Testis (tissue), 2 donors: ENCODE measurements at regions not wholly inside any gene's neighbourhood (a gene's known extent, or its start where the extent isn't known, plus 50 kb on each side); places are given as distances from the start of the nearest gene placed in this dataset.

ENCODE experiments used
- CTCF ChIP-seq, 3 experiments: fragments of 450-650 bp in 2 of 3; fragments of 200-600 bp in 1 of 3; sonication (generic) in 1 of 3; IDR thresholded peaks; one replicate each; pipeline ENCODE4 v1.5.1; 2016 to 2019; ENCODE audit warnings: antibody characterized with exemption in 3 of 3, mild to moderate bottlenecking in 2 of 3, moderate library complexity in 1 of 3
- POLR2A ChIP-seq: fragments of 450-650 bp; IDR thresholded peaks from one replicate; pipeline ENCODE4 v1.6.1; 2017; ENCODE audit warnings: antibody characterized with exemption, mild to moderate bottlenecking, moderate library complexity

DNA sequence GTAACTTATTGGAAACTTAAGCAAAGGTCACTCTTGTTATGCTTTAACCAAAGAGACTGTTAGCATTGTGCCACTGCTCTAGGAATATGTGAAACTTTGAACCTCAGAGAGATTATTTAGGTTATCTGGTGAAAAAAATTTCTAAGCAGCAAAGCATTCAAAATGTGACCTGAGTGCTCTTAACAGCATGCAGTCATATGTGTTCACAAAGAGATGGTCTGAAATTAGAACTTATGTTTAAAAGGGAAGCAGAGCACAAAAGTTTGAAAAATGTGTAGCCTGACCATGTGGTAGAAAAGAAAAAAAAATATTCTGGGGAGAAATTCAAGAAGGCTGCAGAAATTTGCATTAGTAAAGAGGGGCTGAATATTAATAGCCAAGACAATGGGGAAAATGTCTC lies 420.2 kb upstream of the CADM2 start:
- no peak for TF ChIP-seq CTCF (IDR thresholded peaks at IDR 0.05)
- no peak for TF ChIP-seq POLR2A
